ENCODE measurements at regions not wholly inside any gene's neighbourhood (a gene's known extent, or its start where the extent isn't known, plus 50 kb on each side); places are given as distances from the start of the nearest gene placed in this dataset.

GRCh38 chr1:229886636-229887035, 180.4 kb upstream of the GALNT2 start:
- H3K4me3 ChIP-seq (ENCODE audit: low read depth, low read length), result no peak overlapping the region
- no peak for DNase-seq (ENCODE audit: low read depth)
- TF ChIP-seq CTCF (IDR thresholded peaks at IDR 0.05; ENCODE audit: low read depth, low read length, missing control alignments), result no peak

- no peak for DNase-seq (ENCODE audit: low read depth)
- no peak overlapping the region for H3K4me3 ChIP-seq (ENCODE audit: low read depth, low read length)
- no peak for TF ChIP-seq CTCF (IDR thresholded peaks at IDR 0.05; ENCODE audit: low read depth, low read length, missing control alignments)
These were observed 179.8 kb upstream of the GALNT2 start for GRCh38 chr1:229887043-229887822.

GRCh38 chr1:229888157-229888556, 178.9 kb upstream of the GALNT2 start:
- TF ChIP-seq CTCF (IDR thresholded peaks at IDR 0.05; ENCODE audit: low read depth, low read length, missing control alignments), result no peak

GRCh38 chr1:229888561-229889001, 178.5 kb upstream of the GALNT2 start:
- no peak for DNase-seq (ENCODE audit: low read depth)
- H3K4me3 ChIP-seq (ENCODE audit: low read depth, low read length), result no peak overlapping the region
- no peak for TF ChIP-seq CTCF (IDR thresholded peaks at IDR 0.05; ENCODE audit: low read depth, low read length, missing control alignments)

More at GRCh38 chr1:229888157-229888556, 178.9 kb upstream of the GALNT2 start:
- no peak for DNase-seq (ENCODE audit: low read depth)
- H3K4me3 ChIP-seq (ENCODE audit: low read depth, low read length), result no peak overlapping the region

GRCh38 chr1:229889031-229889517, 178.0 kb upstream of the GALNT2 start:
- DNase-seq (ENCODE audit: low read depth), result no peak

GRCh38 chr1:229891227-229891626, 175.8 kb upstream of the GALNT2 start:
- no peak for DNase-seq (ENCODE audit: low read depth)
- no peak for TF ChIP-seq CTCF (IDR thresholded peaks at IDR 0.05; ENCODE audit: low read depth, low read length, missing control alignments)
- no peak overlapping the region for H3K4me3 ChIP-seq (ENCODE audit: low read depth, low read length)

More at GRCh38 chr1:229889031-229889517, 178.0 kb upstream of the GALNT2 start:
- no peak overlapping the region for H3K4me3 ChIP-seq (ENCODE audit: low read depth, low read length)
- TF ChIP-seq CTCF (IDR thresholded peaks at IDR 0.05; ENCODE audit: low read depth, low read length, missing control alignments), result no peak

All from GM12864 (cell line).